SK-N-MC (cell line): ENCODE measurements at regions not wholly inside any gene's neighbourhood (a gene's known extent, or its start where the extent isn't known, plus 50 kb on each side); places are given as distances from the start of the nearest gene placed in this dataset.

Experiments
- DNase-seq: peaks from one replicate; pipeline ENCODE4 v3.0.0-alpha.2; 2011; ENCODE audit warnings: low read depth, low spot score
- H3K27ac ChIP-seq: fragments of 200-600 bp; sonication (generic); 2 replicates; pipeline ENCODE4 v1.5.1; 2016; ENCODE audit warnings: mixed run types
- H3K36me3 ChIP-seq: fragments of 200-600 bp; sonication (generic); 2 replicates; pipeline ENCODE4 v1.6.1; 2017; ENCODE audit warnings: antibody characterized with exemption, low read length, mixed read lengths; ENCODE audit not compliant: insufficient read depth
- H3K4me3 ChIP-seq: fragments of 200-600 bp; sonication (generic); 2 replicates; pipeline ENCODE4 v1.5.1; 2016
- H3K9ac ChIP-seq: fragments of 200-600 bp; sonication (generic); 2 replicates; pipeline ENCODE4 v1.8.0; 2017; ENCODE audit warnings: mixed run types, mixed read lengths; ENCODE audit not compliant: insufficient read length
- H3K9me3 ChIP-seq: fragments of 200-600 bp; sonication (generic); 2 replicates; pipeline ENCODE4 v1.6.1; 2017; ENCODE audit warnings: low read depth, mild to moderate bottlenecking, antibody characterized with exemption, low read length, moderate library complexity, mixed read lengths
- EZH2 ChIP-seq: fragments of 200-600 bp; sonication (generic); IDR thresholded peaks from one replicate; pipeline ENCODE4 v1.6.1; 2017; ENCODE audit warnings: antibody characterized with exemption
- FOXP2 ChIP-seq: optimal IDR thresholded peaks from 2 replicates; pipeline ENCODE3; 2011; ENCODE audit warnings: mild to moderate bottlenecking, moderate library complexity; ENCODE audit not compliant: insufficient read depth; ENCODE audit errors: extremely low read length, control extremely low read depth
- POLR2AphosphoS5 ChIP-seq: IDR thresholded peaks from 2 replicates; pipeline ENCODE4 v1.6.1; 2012; ENCODE audit warnings: mild to moderate bottlenecking, low read depth, low read length, borderline replicate concordance

DNA sequence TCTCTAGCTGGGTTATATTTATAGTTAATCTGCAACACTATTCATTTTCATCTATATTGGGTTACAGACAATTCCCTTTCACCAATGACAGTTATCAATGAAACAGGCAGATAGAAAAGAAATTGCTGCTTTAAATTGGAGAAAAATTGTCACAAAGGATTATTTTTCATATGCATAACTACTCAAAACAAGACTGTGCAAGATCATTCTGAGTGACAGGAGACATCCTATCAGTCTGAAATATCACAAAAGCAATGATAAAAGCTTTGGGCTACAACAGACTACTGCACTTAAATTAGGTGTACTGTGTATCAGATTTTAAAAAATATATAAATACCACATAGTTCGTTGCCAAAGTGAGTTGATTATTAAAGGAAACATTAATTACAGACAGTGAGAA, 722.6 kb downstream of the ARAP2 start:
- Histone ChIP-seq H3K36me3 (no peaks in the 10 kb centered on the region), H3K4me3 (no peak overlapping the region), H3K27ac (no peak overlapping the region), H3K9me3 (no peaks in the 10 kb centered on the region), H3K9ac (no peak overlapping the region)
- no peak for TF ChIP-seq EZH2
- DNase-seq = no peak

GRCh38 chr4:35525192-35525978, 718.9 kb downstream of the ARAP2 start:
- H3K4me3 ChIP-seq = no peak overlapping the region
- H3K9me3 ChIP-seq = no peaks in the 10 kb centered on the region
- H3K27ac ChIP-seq = no peak overlapping the region
- TF ChIP-seq POLR2AphosphoS5 = no peak
- no peak for TF ChIP-seq FOXP2
- TF ChIP-seq EZH2 = no peak
- H3K9ac ChIP-seq = no peak overlapping the region
- no peaks in the 10 kb centered on the region for H3K36me3 ChIP-seq
- no peak for DNase-seq

- Histone ChIP-seq H3K36me3 (no peaks in the 10 kb centered on the region), H3K4me3 (no peak overlapping the region), H3K9ac (no peak overlapping the region), H3K27ac (no peak overlapping the region), H3K9me3 (no peaks in the 10 kb centered on the region)
- no peak for DNase-seq
- TF ChIP-seq FOXP2 (no peak), EZH2 (no peak), POLR2AphosphoS5 (no peak)
These were observed 717.9 kb downstream of the ARAP2 start for GRCh38 chr4:35526456-35526855.

DNA sequence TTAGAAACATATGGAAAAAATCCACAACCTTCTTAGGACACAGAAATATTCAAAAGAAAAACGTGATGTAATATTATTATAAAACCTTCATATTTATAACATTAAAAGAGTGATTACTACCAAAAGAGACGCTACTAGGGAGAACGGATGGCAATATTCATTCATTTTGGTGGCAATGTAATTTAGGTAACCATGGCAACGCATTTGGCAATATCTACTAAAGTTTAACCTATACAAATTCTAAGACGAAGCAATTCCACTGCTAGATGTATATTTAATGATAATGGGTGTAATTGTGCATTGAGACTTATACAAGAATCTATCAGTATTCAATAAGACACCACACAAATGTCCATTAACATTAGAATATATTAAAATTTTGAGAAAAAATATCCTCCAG, 709.4 kb downstream of the ARAP2 start:
- peak; percentile 5 for DNase-seq
- Histone ChIP-seq H3K27ac (peak overlapping the region; percentile 54; the same call in 1 of the 2 replicates), H3K9ac (no peak overlapping the region), H3K4me3 (no peak overlapping the region), H3K36me3 (no peaks in the 10 kb centered on the region), H3K9me3 (no peaks in the 10 kb centered on the region)
- TF ChIP-seq POLR2AphosphoS5 (no peak), FOXP2 (no peak), EZH2 (no peak)

DNA sequence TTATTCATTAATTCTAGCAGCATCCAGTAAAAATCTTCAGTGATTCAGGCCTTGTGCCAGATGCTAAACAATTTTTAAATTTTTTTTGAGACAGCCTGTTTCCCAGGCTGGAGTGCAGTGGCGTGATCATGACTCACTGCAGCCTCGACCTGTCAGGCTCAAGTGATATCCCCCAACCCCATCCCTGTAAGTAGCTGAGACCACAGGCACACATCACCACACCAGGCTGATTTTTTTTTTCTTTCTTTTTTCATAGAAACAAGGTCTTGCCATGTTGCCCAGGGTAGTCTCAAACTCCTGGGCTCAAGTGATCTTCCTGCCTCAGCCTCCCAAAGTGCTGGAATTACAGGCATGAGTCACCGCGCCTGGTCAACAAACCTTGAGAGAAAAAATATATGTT, 705.5 kb downstream of the ARAP2 start:
- Histone ChIP-seq H3K27ac (no peak overlapping the region), H3K9me3 (no peaks in the 10 kb centered on the region), H3K4me3 (no peak overlapping the region), H3K36me3 (no peaks in the 10 kb centered on the region), H3K9ac (no peak overlapping the region)
- DNase-seq = no peak
- TF ChIP-seq FOXP2 = no peak

GRCh38 chr4:35539404-35540055, 704.8 kb downstream of the ARAP2 start:
- TF ChIP-seq FOXP2 (no peak), EZH2 (no peak), POLR2AphosphoS5 (no peak)
- no peak for DNase-seq
- no peaks in the 10 kb centered on the region for H3K9me3 ChIP-seq
- no peak overlapping the region for H3K27ac ChIP-seq
- no peak overlapping the region for H3K9ac ChIP-seq
- no peak overlapping the region for H3K4me3 ChIP-seq
- H3K36me3 ChIP-seq = no peaks in the 10 kb centered on the region

DNA sequence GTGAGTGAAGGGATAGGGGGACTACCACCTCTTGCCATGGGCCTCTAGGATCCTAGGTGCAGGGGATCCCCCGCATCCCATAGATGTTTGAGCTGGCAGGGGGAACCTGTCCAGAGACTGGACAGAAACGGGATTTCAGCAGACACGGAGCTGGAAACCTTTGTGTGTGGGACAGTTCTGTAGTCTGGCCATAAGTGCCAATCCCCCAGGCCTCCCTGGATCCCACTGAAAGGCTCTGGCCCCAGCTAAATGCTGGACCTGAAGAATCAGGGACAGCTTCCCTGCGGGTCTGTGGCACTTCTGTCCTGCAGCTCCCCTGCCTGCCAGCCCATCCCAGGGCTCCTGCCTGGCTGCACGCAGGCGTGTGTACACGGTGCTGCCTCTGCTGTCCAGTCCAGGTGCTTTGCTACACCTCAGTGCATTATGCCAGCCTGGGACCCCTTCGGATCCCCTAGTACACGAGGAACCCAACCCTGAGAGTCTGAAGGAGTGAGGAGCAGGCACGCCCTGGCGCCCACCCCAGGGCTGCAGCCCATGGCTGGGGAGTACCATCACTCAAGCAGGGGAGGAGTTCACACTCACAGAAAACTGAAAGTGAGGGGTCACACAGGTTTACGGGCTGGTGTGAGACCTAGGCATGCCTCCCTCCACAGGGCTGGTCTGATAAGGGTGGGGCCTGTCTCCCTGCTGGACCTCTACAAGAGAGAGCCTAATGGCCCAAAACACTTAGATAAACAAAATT, 703.0 kb downstream of the ARAP2 start:
- Histone ChIP-seq H3K4me3 (no peak overlapping the region), H3K9me3 (no peaks in the 10 kb centered on the region), H3K9ac (no peak overlapping the region), H3K27ac (no peak overlapping the region), H3K36me3 (no peaks in the 10 kb centered on the region)
- no peak for DNase-seq
- TF ChIP-seq EZH2 (no peak), FOXP2 (no peak), POLR2AphosphoS5 (no peak)

GRCh38 chr4:35541888-35542213, 702.5 kb downstream of the ARAP2 start:
- Histone ChIP-seq H3K4me3 (no peak overlapping the region), H3K36me3 (no peaks in the 10 kb centered on the region), H3K9me3 (no peaks in the 10 kb centered on the region), H3K27ac (no peak overlapping the region), H3K9ac (no peak overlapping the region)
- TF ChIP-seq EZH2 (no peak), POLR2AphosphoS5 (no peak), FOXP2 (no peak)
- DNase-seq = no peak

- no peak for DNase-seq
- Histone ChIP-seq H3K4me3 (no peak overlapping the region), H3K9ac (no peak overlapping the region), H3K27ac (no peak overlapping the region), H3K36me3 (no peaks in the 10 kb centered on the region), H3K9me3 (no peaks in the 10 kb centered on the region)
- TF ChIP-seq FOXP2 (no peak), POLR2AphosphoS5 (no peak), EZH2 (no peak)
These were observed 695.4 kb downstream of the ARAP2 start for GRCh38 chr4:35548921-35549320.
